LNCaP clone FGC (cell line): ENCODE measurements at regions not wholly inside any gene's neighbourhood (a gene's known extent, or its start where the extent isn't known, plus 50 kb on each side); places are given as distances from the start of the nearest gene placed in this dataset.

Experiments used
- DNase-seq: peaks from one replicate; pipeline ENCODE4 v3.0.0-alpha.2; 2011; ENCODE audit warnings: low read depth
- H3K4me3 ChIP-seq: 2 replicates; pipeline ENCODE4 v1.5.1; 2011; ENCODE audit warnings: mild to moderate bottlenecking, low read depth, low read length, control low read depth
- TF ChIP-seq, protein P1 (sequence below): IDR thresholded peaks from 2 replicates; pipeline ENCODE4 v1.5.1; 2012; ENCODE audit warnings: mild to moderate bottlenecking; ENCODE audit not compliant: control insufficient read depth, insufficient read depth; ENCODE audit errors: extremely low read depth

GRCh38 chr7:18354108-18355085 lies 141.2 kb upstream of the HDAC9 start:
- DNase-seq = no peak
- TF ChIP-seq, protein P1, sequence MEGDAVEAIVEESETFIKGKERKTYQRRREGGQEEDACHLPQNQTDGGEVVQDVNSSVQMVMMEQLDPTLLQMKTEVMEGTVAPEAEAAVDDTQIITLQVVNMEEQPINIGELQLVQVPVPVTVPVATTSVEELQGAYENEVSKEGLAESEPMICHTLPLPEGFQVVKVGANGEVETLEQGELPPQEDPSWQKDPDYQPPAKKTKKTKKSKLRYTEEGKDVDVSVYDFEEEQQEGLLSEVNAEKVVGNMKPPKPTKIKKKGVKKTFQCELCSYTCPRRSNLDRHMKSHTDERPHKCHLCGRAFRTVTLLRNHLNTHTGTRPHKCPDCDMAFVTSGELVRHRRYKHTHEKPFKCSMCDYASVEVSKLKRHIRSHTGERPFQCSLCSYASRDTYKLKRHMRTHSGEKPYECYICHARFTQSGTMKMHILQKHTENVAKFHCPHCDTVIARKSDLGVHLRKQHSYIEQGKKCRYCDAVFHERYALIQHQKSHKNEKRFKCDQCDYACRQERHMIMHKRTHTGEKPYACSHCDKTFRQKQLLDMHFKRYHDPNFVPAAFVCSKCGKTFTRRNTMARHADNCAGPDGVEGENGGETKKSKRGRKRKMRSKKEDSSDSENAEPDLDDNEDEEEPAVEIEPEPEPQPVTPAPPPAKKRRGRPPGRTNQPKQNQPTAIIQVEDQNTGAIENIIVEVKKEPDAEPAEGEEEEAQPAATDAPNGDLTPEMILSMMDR = no peak
- no peak overlapping the region for H3K4me3 ChIP-seq

DNA sequence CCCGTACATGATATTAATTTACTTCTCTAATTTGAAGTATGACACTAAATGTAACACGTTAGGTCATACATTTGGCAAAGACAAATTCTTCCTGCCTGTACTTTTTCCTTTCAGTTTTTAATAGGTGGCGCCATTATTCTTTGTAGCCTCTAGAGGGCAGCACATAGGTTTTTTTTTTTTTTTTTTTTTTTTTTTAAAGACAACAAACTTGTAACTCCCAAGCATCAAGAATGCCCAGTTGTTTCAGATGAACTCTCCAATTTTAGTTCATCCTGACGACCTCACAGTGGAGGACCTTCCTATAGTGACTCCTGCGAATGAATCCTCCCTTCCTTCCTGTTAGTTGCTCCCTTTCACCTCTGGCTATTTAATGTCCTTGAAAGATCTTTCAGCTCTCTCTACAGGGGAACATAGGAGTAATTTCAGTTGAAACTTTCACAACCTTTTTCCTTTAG lies 139.3 kb upstream of the HDAC9 start:
- DNase-seq = no peak
- TF ChIP-seq, protein P1 = peak; percentile 40
- H3K4me3 ChIP-seq = no peak overlapping the region

- no peak for DNase-seq
- TF ChIP-seq, protein P1 = no peak
Measured at GRCh38 chr7:18357691-18358090, 137.9 kb upstream of the HDAC9 start.

GRCh38 chr7:18361756-18362155 lies 133.8 kb upstream of the HDAC9 start:
- TF ChIP-seq, protein P1 = no peak
- H3K4me3 ChIP-seq = no peak overlapping the region
- DNase-seq = peak; percentile 30

More at GRCh38 chr7:18357691-18358090, 137.9 kb upstream of the HDAC9 start:
- H3K4me3 ChIP-seq = no peak overlapping the region

- no peak for DNase-seq
- H3K4me3 ChIP-seq = no peak overlapping the region
- TF ChIP-seq, protein P1 = no peak
Measured at GRCh38 chr7:18363751-18364380, 131.7 kb upstream of the HDAC9 start.

- H3K4me3 ChIP-seq = no peak overlapping the region
- TF ChIP-seq, protein P1 = no peak
Measured at GRCh38 chr7:18364396-18364795, 131.2 kb upstream of the HDAC9 start.

More at GRCh38 chr7:18364396-18364795, 131.2 kb upstream of the HDAC9 start:
- DNase-seq = no peak
